Adrenal gland (tissue), 9 donors: ENCODE measurements at regions not wholly inside any gene's neighbourhood (a gene's known extent, or its start where the extent isn't known, plus 50 kb on each side); places are given as distances from the start of the nearest gene placed in this dataset.

ENCODE experiments used
- DNase-seq, 7 donors: peaks; one replicate each; pipeline ENCODE4 v3.0.0-alpha.2; 2019 to 2020
- H3K27ac ChIP-seq, 5 donors: fragments of 200-600 bp; sonication (generic) in 4 of 5; 1 replicate in 3 of 5; 2 replicates in 2 of 5; pipeline versions ENCODE4 v1.5.1 to v1.8.0; 2016 to 2020; ENCODE audit warnings: mild to moderate bottlenecking in 1 of 5
- H3K27me3 ChIP-seq: fragments of 200-600 bp; 2 replicates; pipeline ENCODE4 v1.8.0; 2021
- H3K36me3 ChIP-seq, 2 donors: fragments of 200-600 bp; replicated peaks in 1 of 2; 1 replicate in 1 of 2; 2 replicates in 1 of 2; pipeline versions ENCODE4 v1.5.1 to v1.8.0; 2018 to 2022
- H3K4me1 ChIP-seq, 2 donors: fragments of 200-600 bp; replicated peaks in 1 of 2; 1 replicate in 1 of 2; 2 replicates in 1 of 2; pipeline versions ENCODE4 v1.5.1 to v1.8.0; 2018 to 2021
- H3K4me3 ChIP-seq, 4 donors: fragments of 200-600 bp; sonication (generic) in 3 of 4; one replicate each; pipeline ENCODE4 v1.5.1; 2016 to 2018
- H3K9me3 ChIP-seq, 3 donors: fragments of 200-600 bp; sonication (generic) in 1 of 3; replicated peaks in 1 of 3; 1 replicate in 2 of 3; 2 replicates in 1 of 3; pipeline versions ENCODE4 v1.5.1 to v1.8.0; 2016 to 2021
- CTCF ChIP-seq, 6 experiments: fragments of 450-650 bp in 4 of 6; fragments of 200-600 bp in 2 of 6; sonication (generic) in 1 of 6; IDR thresholded peaks; 1 replicate in 5 of 6; 2 replicates in 1 of 6; pipeline versions ENCODE4 v1.5.1 to v1.8.0; 2016 to 2021; ENCODE audit warnings: antibody characterized with exemption in 6 of 6, mild to moderate bottlenecking in 2 of 6, moderate library complexity in 1 of 6
- POLR2A ChIP-seq, 2 donors: fragments of 450-650 bp; IDR thresholded peaks; one replicate each; pipeline ENCODE4 v1.6.1; 2017; ENCODE audit warnings: antibody characterized with exemption in 2 of 2, mild to moderate bottlenecking in 2 of 2, moderate library complexity in 1 of 2
- WGBS, 4 donors: extraction: QIAGEN DNeasy Blood & Tissue Kit in 2 of 4; methylation state at CpG; one replicate each; pipeline versions ENCODE4 v1.1.5 to v1.1.7; 2013 to 2017; 5-methylcytosine and 5-hydroxymethylcytosine counted together
- intact Hi-C, 2 donors: fragments of 100-400 bp; cut with DNase I; formaldehyde crosslinking; loops; one replicate each; pipeline versions ENCODE4 v1.14.1 to v1.15.0; 2022 to 2023
- donor health status: healthy with polysubstance abuse.
- donor health status: Bipolar disorder and iron deficiency.
- donor health status: DM: yes; HTN: yes; CAD: no.
- donor health status: DM: no; HTN: no; CAD: no.
- donor health status: DM: no; HTN: no; CAD: no.

- Histone ChIP-seq H3K36me3 (no peaks in the 10 kb centered on the region), H3K4me3 (no peak overlapping the region), H3K9me3 (no peaks in the 10 kb centered on the region), H3K27me3 (no peaks in the 10 kb centered on the region), H3K4me1 (no peaks in the 10 kb centered on the region), H3K27ac (no peak overlapping the region)
- DNase-seq = no peak
- WGBS, 4 donors = 79 to 85% (median 81%) methylated on average over 2 of the region's 2 CpGs
- no peak for TF ChIP-seq CTCF (IDR thresholded peaks at IDR 0.05)
- TF ChIP-seq POLR2A (IDR thresholded peaks at IDR 0.05) = no peak
- intact Hi-C loops = no loop called here
These were observed 516.7 kb upstream of the MIR17HG start for GRCh38 chr13:90830782-90831181.

- Histone ChIP-seq H3K27ac (no peak overlapping the region), H3K4me1 (no peaks in the 10 kb centered on the region), H3K4me3 (no peak overlapping the region), H3K36me3 (no peaks in the 10 kb centered on the region), H3K27me3 (no peaks in the 10 kb centered on the region), H3K9me3 (no peaks in the 10 kb centered on the region)
- intact Hi-C loops = no loop called here
- TF ChIP-seq CTCF (IDR thresholded peaks at IDR 0.05) (no peak), POLR2A (IDR thresholded peaks at IDR 0.05) (no peak)
- no peak for DNase-seq
These were observed 513.5 kb upstream of the MIR17HG start for GRCh38 chr13:90833951-90834350.

- 75 to 93% (median 88%) methylated on average over 5 of the region's 5 CpGs for WGBS, 4 donors
- Histone ChIP-seq H3K27ac (no peak overlapping the region), H3K9me3 (no peaks in the 10 kb centered on the region), H3K4me1 (no peaks in the 10 kb centered on the region), H3K27me3 (no peaks in the 10 kb centered on the region), H3K36me3 (no peaks in the 10 kb centered on the region), H3K4me3 (no peak overlapping the region)
- TF ChIP-seq CTCF (IDR thresholded peaks at IDR 0.05) (no peak), POLR2A (IDR thresholded peaks at IDR 0.05) (no peak)
- intact Hi-C loops = no loop called here
- no peak for DNase-seq
These were observed 512.8 kb upstream of the MIR17HG start for GRCh38 chr13:90834700-90835099.

- H3K27ac ChIP-seq = no peak overlapping the region
- TF ChIP-seq CTCF (IDR thresholded peaks at IDR 0.05) (no peak), POLR2A (IDR thresholded peaks at IDR 0.05) (no peak)
- H3K9me3 ChIP-seq = no peaks in the 10 kb centered on the region
- no peaks in the 10 kb centered on the region for H3K36me3 ChIP-seq
- no peak for DNase-seq
- intact Hi-C loops = no loop called here
- no peak overlapping the region for H3K4me3 ChIP-seq
- H3K27me3 ChIP-seq = no peaks in the 10 kb centered on the region
- H3K4me1 ChIP-seq = no peaks in the 10 kb centered on the region
These were observed 511.7 kb upstream of the MIR17HG start for GRCh38 chr13:90835826-90836225.
